Breast epithelium (tissue), 4 donors: ENCODE measurements at regions not wholly inside any gene's neighbourhood (a gene's known extent, or its start where the extent isn't known, plus 50 kb on each side); places are given as distances from the start of the nearest gene placed in this dataset.

ENCODE experiments used
- DNase-seq, 2 donors: peaks; one replicate each; pipeline ENCODE4 v3.0.0-alpha.2; 2019; ENCODE audit warnings: low spot score in 2 of 2
- H3K27ac ChIP-seq, 2 donors: fragments of 200-600 bp; sonication (generic) in 1 of 2; one replicate each; pipeline ENCODE4 v1.5.1; 2016 to 2019; ENCODE audit warnings: mild to moderate bottlenecking in 1 of 2
- H3K27me3 ChIP-seq, 2 donors: fragments of 200-600 bp; sonication (generic) in 1 of 2; one replicate each; pipeline versions ENCODE4 v1.5.1 to v1.6.0; 2017 to 2019; ENCODE audit warnings: control low read depth in 1 of 2, mild to moderate bottlenecking in 1 of 2
- H3K36me3 ChIP-seq: fragments of 200-600 bp; one replicate; pipeline ENCODE4 v1.5.1; 2019
- H3K4me1 ChIP-seq, 2 donors: fragments of 200-600 bp; sonication (generic); one replicate each; pipeline ENCODE4 v1.5.1; 2016 to 2019; ENCODE audit warnings: control low read depth in 1 of 2
- H3K4me3 ChIP-seq, 3 donors: fragments of 200-600 bp; sonication (generic); 1 replicate in 2 of 3; 2 replicates in 1 of 3; pipeline ENCODE4 v1.5.1; 2016 to 2019; ENCODE audit warnings: mild to moderate bottlenecking in 3 of 3, moderate library complexity in 2 of 3
- H3K9me3 ChIP-seq, 2 donors: fragments of 200-600 bp; sonication (generic) in 1 of 2; one replicate each; pipeline ENCODE4 v1.5.1; 2016 to 2019; ENCODE audit warnings: control low read depth in 1 of 2
- POLR2A ChIP-seq: fragments of 450-650 bp; IDR thresholded peaks from one replicate; pipeline ENCODE4 v1.6.1; 2016; ENCODE audit warnings: antibody characterized with exemption, mild to moderate bottlenecking, moderate library complexity
- POLR2AphosphoS5 ChIP-seq, 3 donors: sonication (generic); formaldehyde crosslinking; IDR thresholded peaks; one replicate each; pipeline ENCODE4 v1.6.1; 2017; ENCODE audit warnings: antibody characterized with exemption in 3 of 3
- intact Hi-C: fragments of 100-400 bp; cut with DNase I; formaldehyde crosslinking; loops from one replicate; pipeline ENCODE4 v1.15.1; 2023; ENCODE audit warnings: low total_unique reads
- TF ChIP-seq, protein P1 (sequence below), 3 donors: fragments of 450-650 bp; IDR thresholded peaks; one replicate each; pipeline ENCODE4 v1.5.1; 2016 to 2017; ENCODE audit warnings: antibody characterized with exemption in 3 of 3, mild to moderate bottlenecking in 3 of 3, moderate library complexity in 3 of 3

- Histone ChIP-seq H3K4me3 (no peak overlapping the region), H3K4me1 (no peaks in the 10 kb centered on the region), H3K27ac (no peak overlapping the region), H3K9me3 (no peaks in the 10 kb centered on the region), H3K27me3 (no peaks in the 10 kb centered on the region), H3K36me3 (no peaks in the 10 kb centered on the region)
- intact Hi-C loops = no loop called here
- DNase-seq = no peak
- TF ChIP-seq POLR2AphosphoS5 (IDR thresholded peaks at IDR 0.05) (no peak), POLR2A (no peak)
- TF ChIP-seq, protein P1, sequence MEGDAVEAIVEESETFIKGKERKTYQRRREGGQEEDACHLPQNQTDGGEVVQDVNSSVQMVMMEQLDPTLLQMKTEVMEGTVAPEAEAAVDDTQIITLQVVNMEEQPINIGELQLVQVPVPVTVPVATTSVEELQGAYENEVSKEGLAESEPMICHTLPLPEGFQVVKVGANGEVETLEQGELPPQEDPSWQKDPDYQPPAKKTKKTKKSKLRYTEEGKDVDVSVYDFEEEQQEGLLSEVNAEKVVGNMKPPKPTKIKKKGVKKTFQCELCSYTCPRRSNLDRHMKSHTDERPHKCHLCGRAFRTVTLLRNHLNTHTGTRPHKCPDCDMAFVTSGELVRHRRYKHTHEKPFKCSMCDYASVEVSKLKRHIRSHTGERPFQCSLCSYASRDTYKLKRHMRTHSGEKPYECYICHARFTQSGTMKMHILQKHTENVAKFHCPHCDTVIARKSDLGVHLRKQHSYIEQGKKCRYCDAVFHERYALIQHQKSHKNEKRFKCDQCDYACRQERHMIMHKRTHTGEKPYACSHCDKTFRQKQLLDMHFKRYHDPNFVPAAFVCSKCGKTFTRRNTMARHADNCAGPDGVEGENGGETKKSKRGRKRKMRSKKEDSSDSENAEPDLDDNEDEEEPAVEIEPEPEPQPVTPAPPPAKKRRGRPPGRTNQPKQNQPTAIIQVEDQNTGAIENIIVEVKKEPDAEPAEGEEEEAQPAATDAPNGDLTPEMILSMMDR (IDR thresholded peaks at IDR 0.05) = no peak
Observed at GRCh38 chr7:68754414-68754813, 843.9 kb upstream of the AUTS2 start.

DNA sequence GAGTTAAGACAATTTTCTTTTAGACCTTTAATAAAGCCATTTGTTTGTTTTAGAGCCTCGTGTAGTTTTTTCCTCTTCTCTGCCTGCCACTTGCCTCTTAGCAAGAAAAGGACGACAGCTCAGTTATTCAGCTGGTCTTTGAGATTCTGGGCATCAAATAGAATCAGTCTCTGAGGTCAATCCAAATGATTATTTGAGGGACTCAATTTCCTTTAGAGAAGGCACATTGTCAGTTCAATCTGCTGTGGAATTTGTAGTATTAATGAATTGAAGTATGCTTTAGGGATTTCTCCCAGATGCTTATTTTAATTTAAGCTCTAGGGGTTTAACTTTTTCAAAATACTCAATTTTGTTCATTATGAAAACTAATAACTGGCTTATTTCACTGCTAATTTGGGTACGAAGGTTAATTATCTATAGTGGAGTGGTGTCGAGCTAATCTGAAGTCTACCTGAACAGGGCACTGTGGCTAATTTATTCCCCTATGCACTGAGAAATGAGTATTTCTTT is 841.2 kb upstream of the AUTS2 start:
- Histone ChIP-seq H3K27me3 (no peaks in the 10 kb centered on the region), H3K27ac (no peak overlapping the region), H3K9me3 (no peaks in the 10 kb centered on the region), H3K4me3 (no peak overlapping the region), H3K4me1 (no peaks in the 10 kb centered on the region), H3K36me3 (no peaks in the 10 kb centered on the region)
- TF ChIP-seq POLR2A (no peak), POLR2AphosphoS5 (IDR thresholded peaks at IDR 0.05) (no peak)
- TF ChIP-seq, protein P1 (IDR thresholded peaks at IDR 0.05) = no peak
- no peak for DNase-seq
- intact Hi-C loops = no loop called here

DNA sequence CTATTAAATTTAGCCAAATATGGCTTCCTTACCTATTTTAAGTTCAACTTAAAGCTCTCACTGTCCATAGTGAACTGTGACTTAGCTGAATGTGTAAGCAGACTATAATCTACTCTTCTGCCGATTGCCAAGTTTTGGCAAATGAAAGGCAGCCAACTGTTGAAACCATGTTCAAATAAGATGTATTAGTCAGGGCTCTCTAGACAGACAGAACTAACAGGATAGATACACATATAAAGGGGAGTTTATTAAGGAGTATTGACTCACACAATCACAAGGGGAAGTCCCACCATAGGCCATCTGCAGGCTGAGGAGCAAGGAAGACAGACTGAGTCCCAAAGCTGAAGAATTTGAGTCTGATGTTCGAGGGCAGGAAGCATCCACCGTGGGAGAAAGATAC is 837.7 kb upstream of the AUTS2 start:
- peaks cover 0 to 3% of the 10 kb centered on the region in 2 donors for H3K9me3 ChIP-seq
- H3K4me3 ChIP-seq = no peak overlapping the region
- DNase-seq = no peak
- intact Hi-C loops = no loop called here
- H3K4me1 ChIP-seq = no peaks in the 10 kb centered on the region
- no peak overlapping the region for H3K27ac ChIP-seq
- H3K27me3 ChIP-seq = no peaks in the 10 kb centered on the region
- no peaks in the 10 kb centered on the region for H3K36me3 ChIP-seq
- TF ChIP-seq POLR2AphosphoS5 (IDR thresholded peaks at IDR 0.05) (no peak), POLR2A (no peak)
- TF ChIP-seq, protein P1 (IDR thresholded peaks at IDR 0.05) = no peak

DNA sequence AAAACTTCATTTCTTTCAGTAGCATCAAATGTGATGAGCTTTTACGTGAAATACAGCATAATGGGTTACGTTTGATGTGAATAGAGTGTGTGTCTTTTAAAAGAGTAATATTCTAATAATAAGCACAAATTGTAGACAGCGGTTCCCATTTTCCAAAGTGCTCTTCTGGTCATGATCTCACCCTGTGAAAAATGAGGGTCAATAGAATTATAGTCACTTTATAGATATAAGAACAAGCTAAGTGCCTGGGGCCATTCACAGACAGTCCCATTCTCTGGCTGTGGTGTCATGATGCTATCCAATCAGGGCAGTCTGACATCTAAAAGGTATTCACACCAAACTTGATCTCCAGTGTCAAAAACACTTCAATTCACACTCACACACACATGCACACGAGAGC is 830.8 kb upstream of the AUTS2 start:
- H3K36me3 ChIP-seq = no peaks in the 10 kb centered on the region
- no peaks in the 10 kb centered on the region for H3K4me1 ChIP-seq
- peaks cover 0 to 3% of the 10 kb centered on the region in 2 donors for H3K9me3 ChIP-seq
- no peaks in the 10 kb centered on the region for H3K27me3 ChIP-seq
- no peak overlapping the region for H3K27ac ChIP-seq
- intact Hi-C loops = no loop called here
- TF ChIP-seq, protein P1 (IDR thresholded peaks at IDR 0.05) = no peak
- TF ChIP-seq POLR2AphosphoS5 (IDR thresholded peaks at IDR 0.05) = no peak
- no peak for TF ChIP-seq POLR2A
- no peak overlapping the region for H3K4me3 ChIP-seq
- no peak for DNase-seq

GRCh38 chr7:68770649-68771048 is 827.6 kb upstream of the AUTS2 start:
- Histone ChIP-seq H3K27me3 (no peaks in the 10 kb centered on the region), H3K9me3 (no peaks in the 10 kb centered on the region), H3K36me3 (no peaks in the 10 kb centered on the region), H3K4me3 (no peak overlapping the region), H3K4me1 (no peaks in the 10 kb centered on the region), H3K27ac (no peak overlapping the region)
- TF ChIP-seq POLR2A = no peak
- no peak for TF ChIP-seq POLR2AphosphoS5 (IDR thresholded peaks at IDR 0.05)
- TF ChIP-seq, protein P1 (IDR thresholded peaks at IDR 0.05) = no peak
- no peak for DNase-seq
- intact Hi-C loops = no loop called here
